ENCODE measurements at regions not wholly inside any gene's neighbourhood (a gene's known extent, or its start where the extent isn't known, plus 50 kb on each side); places are given as distances from the start of the nearest gene placed in this dataset.

DNA sequence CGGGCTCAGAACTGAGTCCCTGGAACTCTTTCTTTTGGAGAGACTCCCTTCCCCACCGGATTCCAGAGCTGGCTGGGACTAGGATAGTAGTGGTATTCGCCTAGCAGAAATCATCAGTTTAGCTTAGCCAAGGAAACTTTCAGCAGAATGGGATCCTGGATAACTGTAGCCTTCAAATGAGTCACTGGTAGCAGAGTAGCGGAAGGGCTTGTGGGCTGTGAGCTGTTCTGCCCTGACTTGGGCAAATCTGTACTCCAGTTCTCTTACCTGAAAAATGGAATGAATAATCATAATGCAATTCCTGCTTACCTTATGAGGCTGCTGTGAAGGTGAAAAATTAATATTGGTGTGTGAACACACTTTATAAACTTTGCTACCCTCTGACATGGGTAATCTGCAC, 244.3 kb upstream of the CHD6 start:
- Histone ChIP-seq H3K9me3 (no peaks in the 10 kb centered on the region), H3K36me3 (no peaks in the 10 kb centered on the region), H3K9ac (ENCODE audit: low read depth in 2 of 2, low read length in 2 of 2) (no peak overlapping the region), H3K27me3 (no peaks in the 10 kb centered on the region), H3K4me1 (no peaks in the 10 kb centered on the region), H3K4me3 (no peak overlapping the region), H3K27ac (no peak overlapping the region)
- TF ChIP-seq, protein P1, sequence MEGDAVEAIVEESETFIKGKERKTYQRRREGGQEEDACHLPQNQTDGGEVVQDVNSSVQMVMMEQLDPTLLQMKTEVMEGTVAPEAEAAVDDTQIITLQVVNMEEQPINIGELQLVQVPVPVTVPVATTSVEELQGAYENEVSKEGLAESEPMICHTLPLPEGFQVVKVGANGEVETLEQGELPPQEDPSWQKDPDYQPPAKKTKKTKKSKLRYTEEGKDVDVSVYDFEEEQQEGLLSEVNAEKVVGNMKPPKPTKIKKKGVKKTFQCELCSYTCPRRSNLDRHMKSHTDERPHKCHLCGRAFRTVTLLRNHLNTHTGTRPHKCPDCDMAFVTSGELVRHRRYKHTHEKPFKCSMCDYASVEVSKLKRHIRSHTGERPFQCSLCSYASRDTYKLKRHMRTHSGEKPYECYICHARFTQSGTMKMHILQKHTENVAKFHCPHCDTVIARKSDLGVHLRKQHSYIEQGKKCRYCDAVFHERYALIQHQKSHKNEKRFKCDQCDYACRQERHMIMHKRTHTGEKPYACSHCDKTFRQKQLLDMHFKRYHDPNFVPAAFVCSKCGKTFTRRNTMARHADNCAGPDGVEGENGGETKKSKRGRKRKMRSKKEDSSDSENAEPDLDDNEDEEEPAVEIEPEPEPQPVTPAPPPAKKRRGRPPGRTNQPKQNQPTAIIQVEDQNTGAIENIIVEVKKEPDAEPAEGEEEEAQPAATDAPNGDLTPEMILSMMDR (IDR thresholded peaks at IDR 0.05): no peak
- DNase-seq: no peak
- intact Hi-C loops (cut with DNase I): no loop called here

DNA sequence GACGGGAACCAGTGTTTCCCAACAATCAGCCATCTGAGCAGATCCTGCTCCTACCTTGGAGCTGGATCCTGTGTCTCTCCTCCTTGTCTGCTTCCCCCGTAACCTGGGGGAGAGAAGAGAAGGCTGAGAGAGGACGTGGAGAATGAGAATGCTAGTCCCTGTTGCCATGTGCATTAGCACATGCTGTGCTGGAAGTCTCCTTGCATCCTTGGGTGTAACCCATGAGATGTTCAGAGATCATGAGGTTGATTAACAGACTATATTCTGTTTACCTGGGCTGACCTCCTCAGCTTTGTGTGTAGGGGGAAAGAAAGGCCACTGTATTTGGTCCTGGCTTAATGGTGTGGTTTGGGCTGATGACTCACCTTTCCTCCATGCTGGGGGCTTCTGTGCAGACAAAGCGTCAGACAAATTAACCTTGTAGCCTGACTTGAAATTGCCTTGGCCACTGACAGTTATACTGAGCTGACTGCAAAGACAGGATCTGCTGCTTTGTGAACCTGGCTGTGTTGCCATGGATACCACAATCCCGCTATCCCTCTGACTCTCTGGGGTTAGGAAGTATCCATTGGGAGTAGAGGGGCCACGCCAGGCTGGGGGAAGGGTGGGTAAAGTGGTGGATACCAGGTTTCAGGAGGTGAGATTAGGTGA, 243.7 kb upstream of the CHD6 start:
- H3K27me3 ChIP-seq: no peaks in the 10 kb centered on the region
- no peak overlapping the region for H3K27ac ChIP-seq
- TF ChIP-seq, protein P1 (IDR thresholded peaks at IDR 0.05): no peak
- no peak overlapping the region for H3K9ac ChIP-seq (ENCODE audit: low read depth in 2 of 2, low read length in 2 of 2)
- intact Hi-C loops (cut with DNase I): no loop called here
- no peaks in the 10 kb centered on the region for H3K36me3 ChIP-seq
- no peaks in the 10 kb centered on the region for H3K9me3 ChIP-seq
- DNase-seq: no peak
- no peaks in the 10 kb centered on the region for H3K4me1 ChIP-seq
- no peak overlapping the region for H3K4me3 ChIP-seq

DNA sequence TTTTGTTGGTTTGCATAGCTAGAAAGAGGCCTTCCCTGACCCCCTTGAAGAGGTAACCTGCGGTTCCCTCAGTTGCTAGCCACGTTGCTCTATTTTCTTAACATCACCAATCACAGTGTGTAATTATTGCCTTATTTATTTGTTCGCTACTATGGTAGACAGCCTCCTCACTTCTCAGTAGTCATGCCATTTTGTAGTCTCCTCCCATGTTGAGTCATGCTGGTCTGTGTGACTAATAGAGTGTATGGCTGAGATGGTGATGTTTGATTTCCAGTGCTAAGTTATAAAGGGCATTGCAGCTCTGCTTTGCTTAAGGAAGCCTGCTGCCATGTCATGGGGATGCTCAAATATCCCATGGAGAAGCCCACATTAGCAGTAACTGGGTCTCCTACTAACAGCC, 236.6 kb upstream of the CHD6 start:
- no peak for DNase-seq
- intact Hi-C loops (cut with DNase I): no loop called here

DNA sequence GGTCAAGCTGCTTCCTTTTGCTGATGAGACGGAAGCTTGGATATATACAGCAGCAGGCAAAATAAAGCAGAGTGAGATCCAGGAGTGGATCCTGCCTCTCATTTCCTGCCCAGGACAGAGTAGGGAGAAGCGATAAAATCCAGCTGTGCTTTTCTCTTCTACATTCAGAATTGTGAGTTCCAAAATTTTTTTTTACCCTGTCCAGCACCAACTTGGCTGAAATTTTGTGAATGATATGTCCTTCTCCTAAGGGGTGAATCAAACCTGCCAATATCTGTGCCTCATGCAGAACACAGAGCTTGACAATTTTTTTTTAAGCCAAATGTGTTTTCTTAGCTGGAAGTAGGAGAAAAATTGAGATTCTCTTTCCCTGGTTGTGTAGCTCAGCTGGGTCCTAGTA, 235.6 kb upstream of the CHD6 start:
- no peak for DNase-seq
- H3K36me3 ChIP-seq: no peaks in the 10 kb centered on the region
- H3K4me3 ChIP-seq: no peak overlapping the region
- TF ChIP-seq, protein P1 (IDR thresholded peaks at IDR 0.05): no peak
- H3K27me3 ChIP-seq: no peaks in the 10 kb centered on the region
- H3K27ac ChIP-seq: no peak overlapping the region
- H3K9ac ChIP-seq (ENCODE audit: low read depth in 2 of 2, low read length in 2 of 2): no peak overlapping the region
- H3K9me3 ChIP-seq: no peaks in the 10 kb centered on the region
- no peaks in the 10 kb centered on the region for H3K4me1 ChIP-seq
- intact Hi-C loops (cut with DNase I): no loop called here

More for the DNA sequence above, 236.6 kb upstream of the CHD6 start:
- no peaks in the 10 kb centered on the region for H3K27me3 ChIP-seq
- no peak overlapping the region for H3K4me3 ChIP-seq
- no peaks in the 10 kb centered on the region for H3K36me3 ChIP-seq
- no peak overlapping the region for H3K27ac ChIP-seq
- H3K9me3 ChIP-seq: no peaks in the 10 kb centered on the region
- H3K9ac ChIP-seq (ENCODE audit: low read depth in 2 of 2, low read length in 2 of 2): no peak overlapping the region
- TF ChIP-seq, protein P1 (IDR thresholded peaks at IDR 0.05): no peak
- H3K4me1 ChIP-seq: no peaks in the 10 kb centered on the region

DNA sequence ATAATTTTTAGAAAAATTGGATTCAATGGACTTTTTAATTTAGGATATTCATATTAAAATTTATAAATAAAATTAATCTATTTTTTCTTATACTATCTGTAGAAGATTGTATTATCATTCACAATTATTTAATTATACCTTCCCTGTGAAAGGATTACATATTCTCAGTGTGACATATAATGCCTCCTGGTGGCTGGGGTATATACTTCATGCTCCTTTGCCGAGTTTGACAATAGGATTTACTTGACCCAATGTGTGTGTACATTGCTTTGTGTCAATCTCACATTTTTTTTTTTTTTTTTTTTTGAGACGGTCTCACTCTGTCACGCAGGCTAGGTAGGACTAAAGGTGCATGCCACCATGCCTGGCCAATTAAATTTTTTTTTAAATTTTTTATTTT, 230.0 kb upstream of the CHD6 start:
- TF ChIP-seq, protein P1 (IDR thresholded peaks at IDR 0.05): no peak
- H3K4me1 ChIP-seq: no peaks in the 10 kb centered on the region
- no peak overlapping the region for H3K9ac ChIP-seq (ENCODE audit: low read depth in 2 of 2, low read length in 2 of 2)
- intact Hi-C loops (cut with DNase I): no loop called here
- H3K4me3 ChIP-seq: no peak overlapping the region
- no peaks in the 10 kb centered on the region for H3K9me3 ChIP-seq
- H3K27me3 ChIP-seq: no peaks in the 10 kb centered on the region
- H3K27ac ChIP-seq: no peak overlapping the region
- no peaks in the 10 kb centered on the region for H3K36me3 ChIP-seq
- DNase-seq: no peak

Measured in colonic mucosa (tissue), 4 donors.